Colonic mucosa (tissue), 4 donors: ENCODE measurements at regions not wholly inside any gene's neighbourhood (a gene's known extent, or its start where the extent isn't known, plus 50 kb on each side); places are given as distances from the start of the nearest gene placed in this dataset.

ENCODE experiments used
- DNase-seq: peaks from one replicate; pipeline ENCODE4 v3.0.0-alpha.2; 2020
- H3K27ac ChIP-seq: fragments of 200-600 bp; one replicate; pipeline ENCODE4 v1.8.0; 2021
- H3K27me3 ChIP-seq: fragments of 200-600 bp; one replicate; pipeline ENCODE4 v1.8.0; 2021
- H3K36me3 ChIP-seq: fragments of 200-600 bp; one replicate; pipeline ENCODE4 v1.8.0; 2021
- H3K4me1 ChIP-seq: fragments of 200-600 bp; one replicate; pipeline ENCODE4 v1.8.0; 2021; ENCODE audit warnings: mild to moderate bottlenecking
- H3K4me3 ChIP-seq: fragments of 200-600 bp; one replicate; pipeline ENCODE4 v1.8.0; 2021
- H3K9ac ChIP-seq, 2 donors: one replicate each; pipeline ENCODE4 v1.7.0; 2013; ENCODE audit warnings: control low read depth in 2 of 2, low read depth in 2 of 2, low read length in 2 of 2
- H3K9me3 ChIP-seq: fragments of 200-600 bp; one replicate; pipeline ENCODE4 v1.8.0; 2021
- intact Hi-C: fragments of 100-400 bp; cut with DNase I; formaldehyde crosslinking; loops from one replicate; pipeline ENCODE4 v1.14.1; 2022
- TF ChIP-seq, protein P1 (sequence below): fragments of 200-600 bp; IDR thresholded peaks from one replicate; pipeline ENCODE4 v1.8.0; 2022; ENCODE audit warnings: antibody characterized with exemption, mild to moderate bottlenecking
- donor health status: healthy.
- donor health status: DM: no; HTN: no; CAD: no.
- donor health status: DM: no; HTN: no; CAD: no.

DNA sequence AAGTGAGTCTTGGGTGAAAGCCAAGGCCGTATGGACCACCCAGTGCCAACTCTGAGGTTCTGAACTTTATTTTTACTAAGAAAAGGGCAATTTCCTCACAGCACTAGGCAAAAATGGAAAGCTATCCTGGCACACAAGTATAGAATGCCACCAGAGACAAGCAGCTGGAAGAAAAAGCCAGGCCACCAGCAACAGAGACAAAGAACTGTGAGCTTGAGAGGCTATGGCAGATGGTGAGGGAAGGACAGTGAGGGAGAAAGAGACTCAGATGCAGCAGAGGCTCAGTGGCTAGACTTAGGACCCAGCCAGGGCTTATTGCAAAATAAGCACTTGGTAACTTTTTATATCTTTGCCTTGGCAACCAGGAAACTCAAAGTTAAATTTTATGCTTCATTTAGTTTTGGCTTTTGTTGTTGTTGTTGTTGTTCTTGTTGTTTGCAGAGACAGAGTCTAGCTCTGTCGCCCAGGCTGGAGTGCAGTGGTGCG, 78.0 kb upstream of the BZW1 start:
- Histone ChIP-seq H3K27ac (no peak overlapping the region), H3K36me3 (no peaks in the 10 kb centered on the region), H3K4me1 (no peaks in the 10 kb centered on the region), H3K27me3 (no peaks in the 10 kb centered on the region), H3K9me3 (no peaks in the 10 kb centered on the region), H3K9ac (no peak overlapping the region), H3K4me3 (no peak overlapping the region)
- intact Hi-C loops: loop anchor here (10.0 kb wide), 1 partner anchor 759 kb away; no protein-coding TSS in a partner anchor
- no peak for DNase-seq
- TF ChIP-seq, protein P1, sequence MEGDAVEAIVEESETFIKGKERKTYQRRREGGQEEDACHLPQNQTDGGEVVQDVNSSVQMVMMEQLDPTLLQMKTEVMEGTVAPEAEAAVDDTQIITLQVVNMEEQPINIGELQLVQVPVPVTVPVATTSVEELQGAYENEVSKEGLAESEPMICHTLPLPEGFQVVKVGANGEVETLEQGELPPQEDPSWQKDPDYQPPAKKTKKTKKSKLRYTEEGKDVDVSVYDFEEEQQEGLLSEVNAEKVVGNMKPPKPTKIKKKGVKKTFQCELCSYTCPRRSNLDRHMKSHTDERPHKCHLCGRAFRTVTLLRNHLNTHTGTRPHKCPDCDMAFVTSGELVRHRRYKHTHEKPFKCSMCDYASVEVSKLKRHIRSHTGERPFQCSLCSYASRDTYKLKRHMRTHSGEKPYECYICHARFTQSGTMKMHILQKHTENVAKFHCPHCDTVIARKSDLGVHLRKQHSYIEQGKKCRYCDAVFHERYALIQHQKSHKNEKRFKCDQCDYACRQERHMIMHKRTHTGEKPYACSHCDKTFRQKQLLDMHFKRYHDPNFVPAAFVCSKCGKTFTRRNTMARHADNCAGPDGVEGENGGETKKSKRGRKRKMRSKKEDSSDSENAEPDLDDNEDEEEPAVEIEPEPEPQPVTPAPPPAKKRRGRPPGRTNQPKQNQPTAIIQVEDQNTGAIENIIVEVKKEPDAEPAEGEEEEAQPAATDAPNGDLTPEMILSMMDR: no peak

DNA sequence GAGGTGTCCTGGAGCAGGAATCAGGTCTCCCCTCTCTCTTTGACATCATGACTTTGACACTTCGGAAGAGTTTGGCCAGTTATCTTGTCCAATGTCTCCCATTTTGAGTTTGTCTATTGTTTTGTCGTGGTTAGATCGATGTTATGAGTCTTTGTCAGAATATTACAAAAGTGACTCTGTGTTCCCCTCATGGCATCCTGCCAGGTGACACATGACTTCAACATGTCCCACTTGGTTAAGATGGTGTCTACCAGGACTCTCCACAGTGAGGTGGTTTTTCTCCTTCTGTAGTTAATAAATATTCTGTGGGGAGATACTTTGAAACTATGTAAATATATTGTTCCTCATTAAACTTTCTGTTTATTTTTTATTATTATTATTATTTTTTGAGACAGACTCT, 76.6 kb upstream of the BZW1 start:
- no peaks in the 10 kb centered on the region for H3K27me3 ChIP-seq
- no peaks in the 10 kb centered on the region for H3K9me3 ChIP-seq
- no peak overlapping the region for H3K27ac ChIP-seq
- no peaks in the 10 kb centered on the region for H3K4me1 ChIP-seq
- intact Hi-C loops: loop anchor here (10.0 kb wide), 1 partner anchor 760 kb away; no protein-coding TSS in a partner anchor
- no peak overlapping the region for H3K4me3 ChIP-seq
- no peaks in the 10 kb centered on the region for H3K36me3 ChIP-seq
- H3K9ac ChIP-seq: no peak overlapping the region
- no peak for DNase-seq
- TF ChIP-seq, protein P1: no peak

DNA sequence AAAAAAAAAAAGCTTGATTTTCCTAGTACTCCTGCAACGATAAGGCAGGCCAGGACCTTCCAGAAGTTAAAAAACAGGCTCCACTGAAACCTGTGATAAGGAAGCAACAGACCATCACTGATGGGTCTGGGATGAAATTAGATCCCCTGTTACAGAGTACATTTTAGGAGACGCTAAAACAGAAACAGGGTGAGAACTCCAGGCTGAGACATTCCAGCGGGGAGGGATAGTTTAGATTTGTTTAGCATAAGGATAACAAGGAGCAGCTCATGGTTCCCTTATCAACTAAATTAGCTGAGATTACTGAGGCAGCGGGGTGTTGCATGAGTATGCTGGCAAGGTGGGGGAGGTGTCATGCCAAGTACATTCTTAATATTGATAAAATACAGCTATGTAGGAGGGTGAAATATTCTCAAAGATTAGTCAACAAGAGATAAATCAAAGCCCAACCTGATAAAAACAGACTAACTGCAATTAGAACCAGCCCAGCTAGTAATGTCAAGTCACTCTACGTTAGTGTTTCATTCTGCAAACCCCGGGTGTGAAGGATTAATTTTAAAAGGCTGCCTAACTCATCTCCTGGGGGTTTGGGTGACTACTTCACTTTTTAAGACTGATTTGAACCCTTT, 75.0 kb upstream of the BZW1 start:
- Histone ChIP-seq H3K9me3 (no peaks in the 10 kb centered on the region), H3K36me3 (no peaks in the 10 kb centered on the region), H3K4me1 (no peaks in the 10 kb centered on the region), H3K4me3 (no peak overlapping the region), H3K9ac (no peak overlapping the region), H3K27ac (no peak overlapping the region), H3K27me3 (no peaks in the 10 kb centered on the region)
- DNase-seq: no peak
- TF ChIP-seq, protein P1: no peak
- intact Hi-C loops: loop anchor here (10.0 kb wide), 1 partner anchor 762 kb away; no protein-coding TSS in a partner anchor

DNA sequence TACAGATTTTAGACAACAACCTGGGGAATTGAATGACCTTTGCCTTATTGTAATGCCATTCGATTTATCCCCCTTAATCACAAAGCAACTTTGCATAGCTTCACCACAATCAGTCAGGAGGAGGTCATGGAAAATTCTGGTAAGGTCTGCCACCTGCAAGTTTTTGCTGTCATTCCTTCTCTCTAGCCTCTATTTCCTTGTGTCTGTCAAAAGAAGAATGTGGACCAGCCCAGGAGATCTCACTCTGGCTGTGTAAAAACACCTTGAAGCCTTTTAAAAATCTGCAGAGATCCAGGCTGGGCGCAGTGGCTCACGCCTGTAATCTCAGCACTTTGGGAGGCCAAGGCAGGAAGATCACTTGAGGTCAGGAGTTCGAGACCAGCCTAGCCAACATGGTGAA, 74.1 kb upstream of the BZW1 start:
- H3K9ac ChIP-seq: no peak overlapping the region
- no peaks in the 10 kb centered on the region for H3K4me1 ChIP-seq
- no peaks in the 10 kb centered on the region for H3K27me3 ChIP-seq
- H3K9me3 ChIP-seq: no peaks in the 10 kb centered on the region
- H3K27ac ChIP-seq: no peak overlapping the region
- no peaks in the 10 kb centered on the region for H3K36me3 ChIP-seq
- TF ChIP-seq, protein P1: no peak
- intact Hi-C loops: loop anchor here (10.0 kb wide), 1 partner anchor 763 kb away; no protein-coding TSS in a partner anchor
- no peak for DNase-seq
- no peak overlapping the region for H3K4me3 ChIP-seq

DNA sequence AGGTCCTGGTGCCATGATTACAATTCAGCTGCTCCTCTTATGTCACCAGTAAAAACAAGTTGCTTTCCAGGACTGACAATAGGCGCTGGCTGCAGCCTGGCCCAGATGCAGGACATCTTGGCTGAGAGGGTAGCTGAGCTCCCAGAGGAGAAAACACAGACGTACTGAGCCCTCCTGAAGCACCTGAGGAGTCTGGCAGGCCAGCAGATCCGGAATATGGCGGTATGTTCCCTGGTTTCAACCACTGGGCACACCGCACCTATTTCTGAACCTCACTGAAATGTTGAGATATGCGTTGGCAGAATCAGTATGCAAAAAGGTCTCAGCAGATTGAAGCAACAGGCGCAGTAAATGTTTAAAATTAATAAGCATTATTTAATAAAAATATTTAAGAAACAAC, 73.1 kb upstream of the BZW1 start:
- TF ChIP-seq, protein P1: no peak
- DNase-seq: no peak
- no peaks in the 10 kb centered on the region for H3K36me3 ChIP-seq
- H3K4me3 ChIP-seq: no peak overlapping the region
- no peak overlapping the region for H3K9ac ChIP-seq
- H3K27me3 ChIP-seq: no peaks in the 10 kb centered on the region
- no peaks in the 10 kb centered on the region for H3K4me1 ChIP-seq
- no peak overlapping the region for H3K27ac ChIP-seq
- H3K9me3 ChIP-seq: no peaks in the 10 kb centered on the region
- intact Hi-C loops: loop anchor here (10.0 kb wide), 1 partner anchor 764 kb away; no protein-coding TSS in a partner anchor
